Transverse colon (tissue), 4 donors: ENCODE measurements at regions not wholly inside any gene's neighbourhood (a gene's known extent, or its start where the extent isn't known, plus 50 kb on each side); places are given as distances from the start of the nearest gene placed in this dataset.

Experiments
- CTCF ChIP-seq, 5 experiments: fragments of 200-600 bp in 3 of 5; fragments of 450-650 bp in 2 of 5; sonication (generic) in 3 of 5; IDR thresholded peaks; 1 replicate in 2 of 5; 2 replicates in 3 of 5; pipeline ENCODE4 v1.5.1; 2016 to 2017; ENCODE audit warnings: antibody characterized with exemption in 5 of 5, inconsistent platforms in 3 of 5, mild to moderate bottlenecking in 2 of 5, moderate library complexity in 1 of 5
- EP300 ChIP-seq: sonication (generic); formaldehyde crosslinking; IDR thresholded peaks from one replicate; pipeline ENCODE4 v1.6.1; 2017; ENCODE audit warnings: antibody characterized with exemption, low read depth
- POLR2A ChIP-seq: fragments of 450-650 bp; IDR thresholded peaks from one replicate; pipeline ENCODE4 v1.6.1; 2016; ENCODE audit warnings: antibody characterized with exemption, mild to moderate bottlenecking, moderate library complexity
- POLR2AphosphoS5 ChIP-seq, 3 donors: sonication (generic); formaldehyde crosslinking; IDR thresholded peaks; one replicate each; pipeline ENCODE4 v1.6.1; 2016; ENCODE audit warnings: antibody characterized with exemption in 3 of 3

DNA sequence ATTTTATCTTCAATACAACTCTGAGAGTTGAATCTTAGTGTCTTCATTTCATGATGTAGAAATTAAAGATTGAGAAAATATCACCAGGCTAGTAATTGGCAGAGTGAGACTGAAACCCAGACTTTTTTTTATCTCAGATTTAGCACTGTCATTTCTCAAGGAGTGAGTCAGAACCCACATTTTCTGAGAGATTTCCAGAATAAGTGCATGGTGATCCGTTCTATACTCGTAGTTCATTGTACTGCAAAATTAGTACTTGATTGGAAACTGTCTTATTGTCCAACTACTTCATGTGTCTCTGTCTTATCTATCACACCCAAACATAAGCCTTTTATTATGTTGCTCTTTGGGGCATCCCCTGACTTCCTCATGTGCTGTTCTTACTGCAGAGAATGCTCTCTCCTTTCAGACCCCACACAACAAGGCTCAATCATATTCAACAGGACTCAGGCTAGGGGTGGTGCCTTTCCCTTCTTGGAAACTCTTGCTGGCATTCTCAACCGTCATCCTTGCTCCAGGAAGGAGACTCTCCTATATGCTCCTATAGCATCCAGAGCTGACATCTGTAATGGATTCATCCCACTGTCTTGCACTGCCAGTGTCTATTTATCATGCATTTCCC is 76.7 kb upstream of the BLID start:
- TF ChIP-seq POLR2A: no peak
- no peak for TF ChIP-seq CTCF (IDR thresholded peaks at IDR 0.05)
- TF ChIP-seq EP300: no peak
- TF ChIP-seq POLR2AphosphoS5 (IDR thresholded peaks at IDR 0.05): no peak
